GM23338 (cell line): ENCODE measurements at regions not wholly inside any gene's neighbourhood (a gene's known extent, or its start where the extent isn't known, plus 50 kb on each side); places are given as distances from the start of the nearest gene placed in this dataset.

Source experiments
- CREB1 ChIP-seq: fragments of 250-450 bp; sonication (Bioruptor Pico); IDR thresholded peaks from 2 replicates; pipeline ENCODE4 v1.5.0; 2020; ENCODE audit warnings: low read depth, mild to moderate bottlenecking, moderate library complexity
- EZH2 ChIP-seq: fragments of 200-600 bp; sonication (generic); IDR thresholded peaks from one replicate; pipeline ENCODE4 v1.8.0; 2017; ENCODE audit warnings: antibody characterized with exemption, mild to moderate bottlenecking, low read depth; ENCODE audit not compliant: unreplicated experiment
- EZH2phosphoT487 ChIP-seq: fragments of 200-600 bp; sonication (generic); IDR thresholded peaks from one replicate; pipeline ENCODE4 v1.8.1; 2018; ENCODE audit warnings: antibody characterized with exemption; ENCODE audit not compliant: unreplicated experiment
- POLR2AphosphoS5 ChIP-seq: IDR thresholded peaks from 2 replicates; pipeline ENCODE4 v1.6.1; 2016; ENCODE audit warnings: antibody characterized with exemption, low read depth
- STAT1 ChIP-seq: IDR thresholded peaks from one replicate; pipeline ENCODE4 v1.6.1; 2016; ENCODE audit warnings: antibody characterized with exemption; ENCODE audit not compliant: unreplicated experiment
- ZNF114 ChIP-seq: fragments of 250-450 bp; sonication (Bioruptor Pico); IDR thresholded peaks from 2 replicates; pipeline ENCODE4 v1.5.0; 2020; ENCODE audit warnings: mild to moderate bottlenecking, moderate library complexity
- ZNF331 ChIP-seq: fragments of 250-450 bp; sonication (Bioruptor Pico); IDR thresholded peaks from 2 replicates; pipeline ENCODE4 v1.5.0; 2020; ENCODE audit warnings: low read depth, mild to moderate bottlenecking, moderate library complexity
- TF ChIP-seq, protein P1 (sequence below), 2 experiments: fragments of 200-600 bp in 1 of 2; sonication (generic) in 1 of 2; conservative IDR thresholded peaks; 2 replicates each; pipeline versions ENCODE4 v1.5.1 to v1.6.1; 2016 to 2017; ENCODE audit warnings: antibody characterized with exemption in 2 of 2, low read depth in 2 of 2, mild to moderate bottlenecking in 2 of 2, moderate library complexity in 1 of 2
- TF ChIP-seq, protein P2 (sequence below): IDR thresholded peaks from one replicate; pipeline ENCODE4 v1.6.1; 2018; ENCODE audit warnings: antibody characterized with exemption; ENCODE audit not compliant: unreplicated experiment

DNA sequence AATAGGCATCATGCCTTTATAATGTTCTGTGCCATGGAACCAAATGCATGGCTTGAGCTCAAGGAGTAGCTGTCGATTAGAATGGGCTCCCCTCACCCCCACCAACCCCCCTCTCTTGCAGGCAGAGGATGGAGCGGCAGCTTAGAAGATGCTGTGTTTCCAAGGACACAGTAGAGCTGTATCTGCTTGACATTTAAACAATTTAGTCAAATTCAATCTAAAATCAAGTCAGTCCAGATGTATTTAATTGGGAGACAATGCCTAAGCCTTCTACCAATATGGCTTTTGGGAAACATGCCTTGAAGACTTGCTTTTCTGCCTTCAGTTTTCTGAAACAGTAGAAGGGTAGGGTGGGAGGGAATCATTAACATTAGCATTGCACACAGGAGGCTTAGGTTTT lies 497.1 kb upstream of the NRP1 start:
- no peak for TF ChIP-seq POLR2AphosphoS5
- TF ChIP-seq, protein P1, sequence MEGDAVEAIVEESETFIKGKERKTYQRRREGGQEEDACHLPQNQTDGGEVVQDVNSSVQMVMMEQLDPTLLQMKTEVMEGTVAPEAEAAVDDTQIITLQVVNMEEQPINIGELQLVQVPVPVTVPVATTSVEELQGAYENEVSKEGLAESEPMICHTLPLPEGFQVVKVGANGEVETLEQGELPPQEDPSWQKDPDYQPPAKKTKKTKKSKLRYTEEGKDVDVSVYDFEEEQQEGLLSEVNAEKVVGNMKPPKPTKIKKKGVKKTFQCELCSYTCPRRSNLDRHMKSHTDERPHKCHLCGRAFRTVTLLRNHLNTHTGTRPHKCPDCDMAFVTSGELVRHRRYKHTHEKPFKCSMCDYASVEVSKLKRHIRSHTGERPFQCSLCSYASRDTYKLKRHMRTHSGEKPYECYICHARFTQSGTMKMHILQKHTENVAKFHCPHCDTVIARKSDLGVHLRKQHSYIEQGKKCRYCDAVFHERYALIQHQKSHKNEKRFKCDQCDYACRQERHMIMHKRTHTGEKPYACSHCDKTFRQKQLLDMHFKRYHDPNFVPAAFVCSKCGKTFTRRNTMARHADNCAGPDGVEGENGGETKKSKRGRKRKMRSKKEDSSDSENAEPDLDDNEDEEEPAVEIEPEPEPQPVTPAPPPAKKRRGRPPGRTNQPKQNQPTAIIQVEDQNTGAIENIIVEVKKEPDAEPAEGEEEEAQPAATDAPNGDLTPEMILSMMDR (conservative IDR thresholded peaks at IDR 0.05; ENCODE audit: low read depth in 2 of 2): no peak
- no peak for TF ChIP-seq CREB1
- TF ChIP-seq ZNF114: no peak
- TF ChIP-seq STAT1: no peak
- no peak for TF ChIP-seq ZNF331 (CRISPR knock-in tag)
- TF ChIP-seq, protein P2, sequence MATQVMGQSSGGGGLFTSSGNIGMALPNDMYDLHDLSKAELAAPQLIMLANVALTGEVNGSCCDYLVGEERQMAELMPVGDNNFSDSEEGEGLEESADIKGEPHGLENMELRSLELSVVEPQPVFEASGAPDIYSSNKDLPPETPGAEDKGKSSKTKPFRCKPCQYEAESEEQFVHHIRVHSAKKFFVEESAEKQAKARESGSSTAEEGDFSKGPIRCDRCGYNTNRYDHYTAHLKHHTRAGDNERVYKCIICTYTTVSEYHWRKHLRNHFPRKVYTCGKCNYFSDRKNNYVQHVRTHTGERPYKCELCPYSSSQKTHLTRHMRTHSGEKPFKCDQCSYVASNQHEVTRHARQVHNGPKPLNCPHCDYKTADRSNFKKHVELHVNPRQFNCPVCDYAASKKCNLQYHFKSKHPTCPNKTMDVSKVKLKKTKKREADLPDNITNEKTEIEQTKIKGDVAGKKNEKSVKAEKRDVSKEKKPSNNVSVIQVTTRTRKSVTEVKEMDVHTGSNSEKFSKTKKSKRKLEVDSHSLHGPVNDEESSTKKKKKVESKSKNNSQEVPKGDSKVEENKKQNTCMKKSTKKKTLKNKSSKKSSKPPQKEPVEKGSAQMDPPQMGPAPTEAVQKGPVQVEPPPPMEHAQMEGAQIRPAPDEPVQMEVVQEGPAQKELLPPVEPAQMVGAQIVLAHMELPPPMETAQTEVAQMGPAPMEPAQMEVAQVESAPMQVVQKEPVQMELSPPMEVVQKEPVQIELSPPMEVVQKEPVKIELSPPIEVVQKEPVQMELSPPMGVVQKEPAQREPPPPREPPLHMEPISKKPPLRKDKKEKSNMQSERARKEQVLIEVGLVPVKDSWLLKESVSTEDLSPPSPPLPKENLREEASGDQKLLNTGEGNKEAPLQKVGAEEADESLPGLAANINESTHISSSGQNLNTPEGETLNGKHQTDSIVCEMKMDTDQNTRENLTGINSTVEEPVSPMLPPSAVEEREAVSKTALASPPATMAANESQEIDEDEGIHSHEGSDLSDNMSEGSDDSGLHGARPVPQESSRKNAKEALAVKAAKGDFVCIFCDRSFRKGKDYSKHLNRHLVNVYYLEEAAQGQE: no peak
- TF ChIP-seq EZH2phosphoT487: no peak
- TF ChIP-seq EZH2: no peak
